Activated T-helper 17 cell treated with anti-CD3 and anti-CD28 coated beads, Interleukin-2, amount 50 U/mL, for 72 hours (primary cell): ENCODE measurements at regions not wholly inside any gene's neighbourhood (a gene's known extent, or its start where the extent isn't known, plus 50 kb on each side); places are given as distances from the start of the nearest gene placed in this dataset.
"Not testable (repeated sequence)": the region's sequence is repeated elsewhere in the genome, so short reads cannot be mapped to it uniquely, and the experiment has no call there.

ENCODE experiments used
- ATAC-seq: fragments of 150-1000 bp; cut with Tn5 transposase; replicated peaks from 2 replicates; pipeline ENCODE4 v1.10.0; 2021; ENCODE audit warnings: mild to moderate bottlenecking, moderate library complexity
- H3K27ac Mint-ChIP-seq: one replicate; pipeline ENCODE4 v1.8.0; 2022; ENCODE audit warnings: mixed read lengths
- H3K27me3 Mint-ChIP-seq: one replicate; pipeline ENCODE4 v1.8.0; 2022; ENCODE audit warnings: mixed read lengths
- H3K36me3 Mint-ChIP-seq: one replicate; pipeline ENCODE4 v1.8.0; 2022; ENCODE audit warnings: low read depth, mild to moderate bottlenecking, mixed read lengths
- H3K4me1 Mint-ChIP-seq: one replicate; pipeline ENCODE4 v1.8.0; 2022; ENCODE audit warnings: mixed read lengths
- H3K4me3 Mint-ChIP-seq: one replicate; pipeline ENCODE4 v1.8.0; 2022; ENCODE audit warnings: mild to moderate bottlenecking, mixed read lengths
- H3K9me3 Mint-ChIP-seq: one replicate; pipeline ENCODE4 v1.8.0; 2022; ENCODE audit warnings: mixed read lengths

DNA sequence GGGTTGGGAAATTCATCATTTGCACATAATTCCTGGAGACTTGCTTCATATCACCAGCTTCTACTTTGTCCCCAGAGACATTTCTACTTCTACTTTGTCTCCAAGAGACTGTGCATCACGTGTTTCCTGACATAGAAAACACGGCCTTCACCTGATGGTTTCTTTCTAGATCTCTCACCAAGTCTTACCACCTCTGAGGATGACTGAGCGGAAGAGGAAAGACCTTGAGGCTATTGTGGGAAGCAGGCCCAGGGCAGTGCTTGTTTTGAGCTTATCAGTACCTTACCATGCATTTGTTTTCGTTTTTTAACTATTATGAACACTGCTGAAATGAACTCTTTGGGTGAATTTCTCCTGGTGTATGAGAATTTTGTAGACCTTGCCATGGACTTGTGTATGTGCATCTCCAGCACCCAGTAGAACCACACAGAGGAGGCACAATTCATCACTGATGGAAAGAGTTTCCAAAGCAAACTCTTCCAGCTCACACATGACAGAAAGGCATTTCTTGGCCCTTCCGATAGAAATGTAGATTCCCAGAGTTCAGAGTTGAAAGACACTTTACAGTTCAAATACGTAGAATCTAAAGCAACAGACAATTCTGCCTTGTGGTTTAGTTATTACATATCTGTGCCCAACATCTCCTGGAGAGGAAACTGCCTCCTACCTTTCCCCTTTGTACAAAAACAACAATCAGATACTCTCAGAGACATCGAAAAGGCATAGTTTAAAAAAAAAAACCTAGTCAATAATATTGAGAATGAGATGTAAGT lies 434.7 kb downstream of the FUT8 start:
- H3K4me3 Mint-ChIP-seq, result peak overlapping the region; percentile 73
- no peaks in the 10 kb centered on the region for H3K27me3 Mint-ChIP-seq
- peaks cover 5% of the 10 kb centered on the region for H3K9me3 Mint-ChIP-seq
- no peaks in the 10 kb centered on the region for H3K36me3 Mint-ChIP-seq
- H3K4me1 Mint-ChIP-seq, result peaks cover 52% of the 10 kb centered on the region
- H3K27ac Mint-ChIP-seq, result peak overlapping the region; percentile 90
- peak; percentile 84 for ATAC-seq

DNA sequence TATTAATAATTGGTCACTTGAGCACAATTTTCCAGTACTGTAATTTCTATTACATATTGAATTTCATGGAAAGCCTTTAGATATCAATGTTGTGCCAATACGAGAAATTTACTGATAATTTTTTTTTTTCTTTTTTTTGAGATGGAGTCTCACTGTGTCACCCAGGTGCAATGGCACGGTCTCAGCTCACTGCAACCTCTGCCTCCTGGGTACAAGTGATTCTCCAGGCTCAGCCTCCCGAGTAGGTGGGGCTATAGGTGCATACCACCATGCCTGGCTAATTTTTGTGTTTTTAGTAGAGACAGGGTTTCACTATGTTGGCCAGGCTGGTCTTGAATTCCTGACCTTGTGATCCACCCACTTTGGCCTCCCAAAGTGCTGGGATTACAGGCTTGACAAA lies 435.4 kb downstream of the FUT8 start:
- peak overlapping the region; percentile 90 for H3K27ac Mint-ChIP-seq
- not testable (repeated sequence) for H3K36me3 Mint-ChIP-seq, H3K27me3 Mint-ChIP-seq, H3K9me3 Mint-ChIP-seq, ATAC-seq
- H3K4me1 Mint-ChIP-seq, result peaks cover 49% of the 10 kb centered on the region
- peak overlapping the region; percentile 73 for H3K4me3 Mint-ChIP-seq

DNA sequence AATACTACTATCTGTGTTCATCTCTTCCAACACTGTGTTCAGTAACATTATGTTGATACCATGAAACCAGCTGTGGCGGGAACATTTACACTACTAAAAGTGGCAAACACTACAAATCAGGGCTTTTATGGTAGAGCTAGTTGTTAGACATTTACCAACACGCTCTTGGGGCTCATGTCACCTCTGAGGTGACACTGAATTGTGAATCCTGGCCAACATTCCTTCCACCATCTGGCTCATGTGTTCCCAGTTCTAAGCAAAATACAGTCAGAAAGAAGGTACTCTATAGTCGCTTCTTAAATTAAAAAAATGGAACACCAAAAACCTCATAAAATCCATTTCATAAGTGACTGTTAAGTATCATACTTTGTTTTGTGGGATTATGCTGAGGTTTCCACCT lies 436.6 kb downstream of the FUT8 start:
- Mint-ChIP-seq H3K36me3 (no peaks in the 10 kb centered on the region), H3K9me3 (peaks cover 5% of the 10 kb centered on the region), H3K4me3 (peak overlapping the region; percentile 51), H3K27ac (no peak overlapping the region), H3K27me3 (no peaks in the 10 kb centered on the region), H3K4me1 (peaks cover 44% of the 10 kb centered on the region)
- ATAC-seq, result no peak

DNA sequence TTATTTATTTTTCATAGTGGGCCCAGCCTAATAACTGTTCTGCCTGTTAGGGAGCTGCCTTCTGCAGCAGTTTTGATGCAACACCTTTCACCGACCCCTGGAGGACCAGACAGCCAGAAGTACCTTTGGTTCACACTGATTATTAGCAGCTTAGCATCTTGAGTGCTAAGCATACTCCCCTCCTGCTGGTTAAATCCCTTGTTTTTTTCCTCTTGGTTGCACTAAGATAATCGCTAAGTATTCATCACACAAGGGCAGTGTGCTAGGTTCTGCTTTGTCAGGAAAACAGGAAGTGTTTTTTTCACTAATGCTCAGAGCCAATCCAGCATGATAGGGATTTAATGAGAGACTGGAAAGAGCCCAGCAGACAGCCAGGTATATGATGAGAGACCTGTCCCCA lies 437.0 kb downstream of the FUT8 start:
- H3K4me1 Mint-ChIP-seq, result peaks cover 41% of the 10 kb centered on the region
- H3K27ac Mint-ChIP-seq, result peak overlapping the region; percentile 76
- peak overlapping the region; percentile 51 for H3K4me3 Mint-ChIP-seq
- H3K27me3 Mint-ChIP-seq, result no peaks in the 10 kb centered on the region
- H3K9me3 Mint-ChIP-seq, result peaks cover 5% of the 10 kb centered on the region
- ATAC-seq, result no peak
- H3K36me3 Mint-ChIP-seq, result no peaks in the 10 kb centered on the region

DNA sequence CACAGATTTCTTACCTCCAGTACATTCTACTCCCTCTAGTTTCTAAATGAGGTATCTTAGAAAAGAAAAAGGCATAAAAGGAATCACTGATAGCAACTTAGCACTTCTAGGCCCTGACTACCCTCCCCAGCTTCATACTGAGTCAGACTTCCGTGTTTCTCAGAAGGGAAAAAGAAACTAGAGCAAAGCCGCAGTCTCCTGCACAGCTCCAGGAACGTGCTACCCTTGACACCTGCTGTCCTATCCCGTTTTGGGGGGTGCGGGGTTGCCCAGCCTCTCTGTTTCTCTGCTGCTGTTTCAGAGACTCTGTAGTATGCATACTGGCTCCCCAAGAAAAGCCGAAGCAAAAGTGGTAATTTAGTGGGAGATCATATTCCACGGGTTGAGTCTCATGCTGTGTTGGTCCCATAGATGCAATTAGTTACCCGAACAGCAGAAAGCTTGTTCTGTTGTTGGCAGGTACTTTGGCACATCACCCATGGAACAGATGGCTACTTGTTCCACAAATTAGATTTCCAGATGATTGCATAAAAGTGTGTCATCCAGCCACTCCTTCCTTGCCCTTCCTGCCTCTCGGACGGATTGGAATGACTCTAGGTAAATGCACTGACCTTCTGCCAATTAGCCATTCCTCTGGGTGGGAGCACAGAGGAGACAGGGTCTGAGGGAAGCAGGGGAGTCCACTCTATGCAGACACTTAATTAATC lies 438.1 kb downstream of the FUT8 start:
- Mint-ChIP-seq H3K4me3 (peak overlapping the region; percentile 51), H3K27ac (peak overlapping the region; percentile 76), H3K36me3 (no peaks in the 10 kb centered on the region), H3K9me3 (peaks cover 5% of the 10 kb centered on the region), H3K4me1 (peaks cover 38% of the 10 kb centered on the region), H3K27me3 (no peaks in the 10 kb centered on the region)
- ATAC-seq, result peak; percentile 74

DNA sequence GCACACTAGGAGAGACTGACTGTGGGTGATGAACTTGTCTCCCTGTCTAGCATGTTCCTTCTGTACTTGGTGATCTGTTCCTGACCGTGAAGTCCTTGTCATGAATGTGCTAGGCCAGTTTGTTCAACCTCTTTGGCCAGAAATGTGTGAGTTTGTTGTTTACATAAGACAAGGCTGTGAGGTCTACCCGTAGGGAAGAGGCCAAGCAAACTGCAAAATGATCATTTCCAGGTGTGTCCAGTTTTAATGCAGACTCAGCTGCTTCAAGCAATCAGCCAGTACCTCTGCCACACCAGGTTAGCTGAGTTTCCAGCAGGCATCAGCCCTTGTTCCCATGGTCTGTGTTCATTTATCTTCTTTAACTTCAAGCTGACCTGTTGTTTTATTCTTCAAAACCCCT lies 440.2 kb downstream of the FUT8 start:
- Mint-ChIP-seq H3K27ac (no peak overlapping the region), H3K4me1 (peaks cover 24% of the 10 kb centered on the region), H3K4me3 (no peak overlapping the region), H3K9me3 (peaks cover 5% of the 10 kb centered on the region), H3K36me3 (no peaks in the 10 kb centered on the region), H3K27me3 (no peaks in the 10 kb centered on the region)
- ATAC-seq, result no peak

DNA sequence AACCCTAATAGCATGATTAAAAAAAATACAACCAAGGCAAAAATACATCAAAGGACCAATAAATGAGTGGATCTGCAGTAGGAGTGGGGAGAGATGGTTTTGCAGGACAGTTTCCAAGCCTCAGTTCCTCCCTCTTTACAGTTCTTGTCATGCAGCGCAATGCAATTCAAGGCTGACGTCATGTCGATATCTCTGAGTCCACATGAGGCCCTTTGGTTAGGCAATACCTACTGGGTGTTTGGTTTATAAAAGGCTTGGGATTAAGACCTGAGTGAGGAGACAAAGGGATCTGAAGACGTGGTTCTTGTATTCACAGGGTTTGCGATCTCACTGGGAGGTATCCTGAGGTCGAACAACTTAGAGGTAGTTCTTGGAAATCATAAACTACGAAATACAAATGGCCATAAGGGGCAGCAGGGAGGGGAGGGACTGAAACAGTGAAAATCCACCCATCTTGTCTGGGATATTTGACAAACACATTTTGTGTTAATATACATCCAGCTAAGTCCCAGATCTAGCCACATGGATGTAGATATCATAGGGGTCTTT lies 441.0 kb downstream of the FUT8 start:
- peaks cover 24% of the 10 kb centered on the region for H3K4me1 Mint-ChIP-seq
- H3K4me3 Mint-ChIP-seq, result no peak overlapping the region
- ATAC-seq, result no peak
- no peaks in the 10 kb centered on the region for H3K27me3 Mint-ChIP-seq
- H3K27ac Mint-ChIP-seq, result no peak overlapping the region
- H3K9me3 Mint-ChIP-seq, result peaks cover 5% of the 10 kb centered on the region
- no peaks in the 10 kb centered on the region for H3K36me3 Mint-ChIP-seq

DNA sequence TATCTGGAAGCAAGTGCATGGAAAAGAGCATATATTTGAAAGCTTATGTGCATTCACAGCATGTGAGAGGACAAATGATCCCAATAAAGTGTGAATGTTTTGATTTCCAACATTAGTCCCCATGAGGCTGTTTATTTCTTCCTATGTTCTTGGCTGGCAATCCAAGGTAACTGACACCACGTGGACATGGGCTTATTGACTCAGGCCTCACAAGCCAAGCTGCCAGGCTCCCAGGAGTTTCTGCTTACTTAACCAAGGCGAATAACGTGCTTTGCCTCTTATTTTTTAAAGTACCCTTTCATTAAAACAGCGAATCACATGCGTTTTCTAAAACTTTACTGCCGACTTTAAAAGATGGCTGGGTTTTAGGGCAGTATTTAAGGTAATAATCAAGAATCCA lies 441.7 kb downstream of the FUT8 start:
- H3K4me3 Mint-ChIP-seq, result no peak overlapping the region
- H3K4me1 Mint-ChIP-seq, result peaks cover 20% of the 10 kb centered on the region
- no peak for ATAC-seq
- H3K27ac Mint-ChIP-seq, result no peak overlapping the region
- H3K36me3 Mint-ChIP-seq, result no peaks in the 10 kb centered on the region
- peaks cover 5% of the 10 kb centered on the region for H3K9me3 Mint-ChIP-seq
- no peaks in the 10 kb centered on the region for H3K27me3 Mint-ChIP-seq

DNA sequence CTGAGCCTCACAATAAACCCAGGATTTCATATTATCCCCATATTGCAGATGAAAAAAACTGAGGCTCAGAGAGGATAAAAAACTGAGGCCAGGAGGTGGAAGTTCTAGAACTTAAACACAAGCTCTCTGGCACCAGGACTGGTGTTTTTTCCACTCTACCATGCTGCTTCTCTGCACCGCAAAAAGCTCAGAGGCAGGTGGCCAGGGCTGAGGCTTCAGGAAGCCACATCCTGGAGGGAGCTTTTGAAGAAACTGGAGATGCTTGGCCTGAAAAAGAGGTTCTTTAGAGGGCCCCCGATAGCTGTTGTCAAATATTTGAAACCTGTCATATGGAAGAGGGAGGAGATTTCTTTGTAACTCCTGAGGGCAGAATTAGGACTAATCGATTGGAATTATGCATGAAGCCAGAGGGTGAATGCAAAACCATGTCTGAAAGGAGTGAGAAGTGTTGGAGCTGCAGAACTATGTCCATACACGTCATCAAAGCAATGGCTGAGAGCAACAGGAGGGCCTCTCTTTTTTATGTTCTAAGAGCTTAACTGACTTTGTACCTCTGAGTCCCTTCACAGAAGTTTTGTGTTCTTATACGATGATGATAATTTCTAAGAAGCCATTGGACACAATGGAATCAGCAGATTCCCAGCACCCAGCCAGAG lies 448.6 kb downstream of the FUT8 start:
- no peaks in the 10 kb centered on the region for H3K9me3 Mint-ChIP-seq
- ATAC-seq, result peak; percentile 49
- no peaks in the 10 kb centered on the region for H3K36me3 Mint-ChIP-seq
- H3K27ac Mint-ChIP-seq, result peak overlapping the region; percentile 36
- H3K4me3 Mint-ChIP-seq, result peak overlapping the region; percentile 13
- no peaks in the 10 kb centered on the region for H3K27me3 Mint-ChIP-seq
- peaks cover 51% of the 10 kb centered on the region for H3K4me1 Mint-ChIP-seq

DNA sequence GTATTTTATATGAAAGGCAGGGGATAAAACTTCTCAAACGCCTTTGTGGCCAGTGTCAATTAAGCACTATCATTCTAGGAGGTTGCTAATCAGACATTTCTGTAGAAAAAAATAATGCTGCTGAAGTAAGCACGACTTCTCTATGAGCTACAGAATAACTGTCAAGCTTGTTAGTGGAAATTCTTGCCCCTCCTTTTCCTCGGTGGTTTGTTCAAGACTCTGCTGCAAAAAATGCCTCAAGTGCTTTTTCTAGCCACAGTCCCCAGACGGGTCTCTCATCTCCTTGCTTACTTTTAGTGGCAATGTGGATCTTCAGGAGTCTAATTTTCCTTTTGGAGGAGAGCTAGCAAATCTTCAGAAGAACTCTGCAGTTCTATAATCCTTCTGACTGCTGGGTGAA lies 452.0 kb downstream of the FUT8 start:
- Mint-ChIP-seq H3K27ac (no peak overlapping the region), H3K4me1 (peaks cover 51% of the 10 kb centered on the region), H3K9me3 (no peaks in the 10 kb centered on the region), H3K27me3 (no peaks in the 10 kb centered on the region), H3K36me3 (no peaks in the 10 kb centered on the region), H3K4me3 (no peak overlapping the region)
- ATAC-seq, result no peak

DNA sequence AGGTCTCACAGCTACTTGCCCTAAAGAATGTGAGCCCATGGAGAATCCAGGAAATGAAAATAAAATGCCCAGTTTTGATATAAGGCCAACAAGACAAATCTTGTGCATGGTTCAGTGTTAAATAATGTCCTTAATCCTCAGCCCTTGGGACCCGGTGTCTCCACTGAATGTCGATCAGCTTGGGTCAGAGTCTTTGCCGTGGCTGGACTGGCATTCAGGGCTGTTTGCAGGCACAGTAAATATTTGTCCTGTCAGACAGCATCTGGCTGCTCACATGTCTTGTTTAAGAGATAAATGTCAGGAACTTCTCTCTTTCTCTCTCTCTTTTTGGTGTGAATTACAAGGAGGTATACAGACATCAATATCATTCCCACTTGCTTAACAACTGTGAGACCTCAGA lies 452.5 kb downstream of the FUT8 start:
- Mint-ChIP-seq H3K9me3 (no peaks in the 10 kb centered on the region), H3K27ac (no peak overlapping the region), H3K4me1 (peaks cover 51% of the 10 kb centered on the region), H3K36me3 (no peaks in the 10 kb centered on the region), H3K27me3 (no peaks in the 10 kb centered on the region), H3K4me3 (no peak overlapping the region)
- no peak for ATAC-seq

DNA sequence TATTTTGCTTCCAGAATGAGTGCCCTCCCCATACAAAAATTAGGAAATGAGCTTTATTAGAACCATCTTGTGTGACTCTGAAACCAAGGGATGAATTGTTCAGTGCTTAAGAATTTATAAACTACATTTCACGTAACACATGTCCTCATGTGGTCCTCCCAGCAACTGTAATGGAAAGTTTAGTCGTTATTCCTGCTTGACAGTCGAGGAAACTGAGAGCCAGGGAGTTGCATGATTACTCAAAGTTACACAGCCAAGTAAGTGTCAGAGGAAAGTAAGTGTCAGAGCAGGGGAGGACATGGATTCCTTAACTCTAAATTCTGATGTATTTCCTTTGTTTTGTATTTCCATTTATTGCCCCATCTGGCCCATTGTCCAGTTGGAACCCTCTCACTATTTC lies 453.9 kb downstream of the FUT8 start:
- H3K36me3 Mint-ChIP-seq, result no peaks in the 10 kb centered on the region
- H3K27me3 Mint-ChIP-seq, result no peaks in the 10 kb centered on the region
- H3K4me1 Mint-ChIP-seq, result peaks cover 39% of the 10 kb centered on the region
- no peak overlapping the region for H3K27ac Mint-ChIP-seq
- ATAC-seq, result no peak
- H3K9me3 Mint-ChIP-seq, result no peaks in the 10 kb centered on the region
- no peak overlapping the region for H3K4me3 Mint-ChIP-seq

DNA sequence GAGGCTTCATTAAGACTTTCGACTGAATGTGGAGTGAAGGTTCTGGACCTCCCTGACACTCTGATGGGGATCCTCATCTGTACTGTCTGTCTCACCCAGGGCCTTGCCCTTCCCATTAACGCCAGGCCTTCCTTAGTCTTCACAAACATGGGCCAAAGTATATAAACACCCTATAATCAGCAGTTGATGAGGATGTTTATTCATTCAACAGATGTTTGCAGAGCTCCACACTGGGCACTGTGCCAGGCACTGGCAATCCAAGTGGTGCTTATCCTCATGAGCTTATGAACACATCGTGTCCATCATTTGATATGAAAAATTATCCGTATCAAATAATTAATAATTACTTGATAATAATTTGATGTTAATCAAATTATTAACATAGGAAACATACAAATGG lies 454.4 kb downstream of the FUT8 start:
- Mint-ChIP-seq H3K4me3 (no peak overlapping the region), H3K27ac (no peak overlapping the region), H3K36me3 (no peaks in the 10 kb centered on the region), H3K9me3 (no peaks in the 10 kb centered on the region), H3K4me1 (peaks cover 34% of the 10 kb centered on the region), H3K27me3 (no peaks in the 10 kb centered on the region)
- ATAC-seq, result no peak

DNA sequence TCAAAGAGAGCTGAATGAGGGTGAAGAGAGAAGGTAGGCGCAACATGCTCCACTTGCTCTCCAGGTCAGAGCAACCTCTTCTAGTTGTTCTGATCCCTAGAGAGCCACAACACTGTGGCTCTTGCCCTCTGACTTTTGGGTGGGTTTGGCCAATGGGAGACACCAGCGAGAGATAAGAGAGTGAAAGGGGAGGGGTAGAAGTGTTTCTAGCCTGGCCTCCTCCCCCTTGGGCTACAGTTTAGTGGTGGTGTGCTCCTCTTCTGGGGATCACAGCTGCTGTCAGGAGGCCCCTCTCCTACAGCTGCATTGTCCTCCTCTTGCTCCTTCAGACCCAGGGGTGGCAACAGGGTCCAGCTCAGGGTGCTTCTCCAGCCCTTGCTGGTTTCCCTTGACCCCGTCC lies 454.8 kb downstream of the FUT8 start:
- no peak overlapping the region for H3K4me3 Mint-ChIP-seq
- H3K27ac Mint-ChIP-seq, result no peak overlapping the region
- H3K9me3 Mint-ChIP-seq, result no peaks in the 10 kb centered on the region
- ATAC-seq, result no peak
- H3K27me3 Mint-ChIP-seq, result no peaks in the 10 kb centered on the region
- no peaks in the 10 kb centered on the region for H3K36me3 Mint-ChIP-seq
- H3K4me1 Mint-ChIP-seq, result peaks cover 30% of the 10 kb centered on the region

DNA sequence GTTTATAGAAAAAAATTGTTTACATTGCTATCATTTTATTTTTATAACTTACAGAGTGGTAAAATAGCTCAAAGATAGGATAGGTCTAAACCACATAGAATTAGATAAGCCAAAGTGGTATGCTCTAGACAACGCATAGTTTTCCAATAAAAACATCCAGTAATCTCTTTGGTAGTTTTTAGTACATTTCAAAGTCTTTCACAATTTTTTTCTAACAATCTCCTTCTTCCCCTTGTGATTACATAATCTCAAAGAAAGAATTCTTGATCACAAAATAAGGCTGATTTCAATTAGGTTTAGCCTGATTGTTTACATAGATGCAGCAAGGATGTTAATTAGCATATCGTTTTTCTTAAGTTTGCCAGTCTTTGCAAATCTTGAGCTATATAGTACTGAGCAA lies 460.0 kb downstream of the FUT8 start:
- H3K4me3 Mint-ChIP-seq, result no peak overlapping the region
- H3K27me3 Mint-ChIP-seq, result no peaks in the 10 kb centered on the region
- H3K9me3 Mint-ChIP-seq, result no peaks in the 10 kb centered on the region
- H3K27ac Mint-ChIP-seq, result no peak overlapping the region
- H3K4me1 Mint-ChIP-seq, result no peaks in the 10 kb centered on the region
- no peaks in the 10 kb centered on the region for H3K36me3 Mint-ChIP-seq
- no peak for ATAC-seq
